Stimulated activated CD4-positive, alpha-beta T cell treated with anti-CD3 and anti-CD28 coated beads, Interleukin-4, amount 100 ng/mL, for 48 hours (primary cell): ENCODE measurements at regions not wholly inside any gene's neighbourhood (a gene's known extent, or its start where the extent isn't known, plus 50 kb on each side); places are given as distances from the start of the nearest gene placed in this dataset.

ENCODE experiments used
- DNase-seq, 2 donors: peaks; one replicate each; pipeline ENCODE4 v3.0.0-alpha.2; 2020; ENCODE audit warnings: low read depth in 2 of 2

DNA sequence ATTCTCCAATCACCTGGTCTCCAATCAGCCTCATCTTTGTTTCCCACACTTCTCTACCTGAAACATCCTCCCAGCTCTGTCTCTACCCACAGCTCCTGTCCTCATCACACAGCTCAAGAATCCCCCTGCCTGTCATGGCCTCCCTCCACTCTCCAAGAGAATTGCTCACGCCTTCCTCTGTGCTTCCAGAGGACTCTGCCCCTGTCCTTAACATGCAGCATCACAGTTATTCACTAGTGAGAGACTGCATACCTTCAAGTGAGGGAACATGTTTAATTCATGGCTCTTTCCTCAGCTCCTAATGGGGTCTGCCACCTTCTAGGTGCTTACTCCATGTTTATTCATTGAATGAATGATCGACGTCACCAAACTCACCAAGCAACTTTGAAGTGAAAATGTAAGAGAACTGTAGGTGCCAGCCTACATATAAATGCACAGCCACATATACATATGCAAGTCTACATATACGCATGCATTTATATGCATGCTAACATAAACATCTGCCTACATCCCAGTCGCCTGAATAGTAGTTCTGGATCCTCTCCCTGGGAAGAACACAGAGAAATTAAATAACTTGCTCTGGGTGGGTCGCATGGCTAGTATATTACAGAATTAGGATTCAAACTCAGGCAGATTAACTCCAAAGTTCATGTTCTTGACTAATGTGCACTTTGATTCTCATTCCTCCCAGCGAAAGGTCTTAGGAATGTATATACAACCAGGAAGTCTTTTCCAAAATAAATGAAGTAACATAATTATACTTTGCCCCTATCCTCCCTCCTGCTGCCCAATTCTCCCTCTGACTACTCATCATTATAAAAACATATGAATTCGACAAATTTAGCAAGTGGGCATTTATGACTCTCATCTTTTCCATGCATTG is 295.6 kb downstream of the MAFB start:
- no peak for DNase-seq

DNA sequence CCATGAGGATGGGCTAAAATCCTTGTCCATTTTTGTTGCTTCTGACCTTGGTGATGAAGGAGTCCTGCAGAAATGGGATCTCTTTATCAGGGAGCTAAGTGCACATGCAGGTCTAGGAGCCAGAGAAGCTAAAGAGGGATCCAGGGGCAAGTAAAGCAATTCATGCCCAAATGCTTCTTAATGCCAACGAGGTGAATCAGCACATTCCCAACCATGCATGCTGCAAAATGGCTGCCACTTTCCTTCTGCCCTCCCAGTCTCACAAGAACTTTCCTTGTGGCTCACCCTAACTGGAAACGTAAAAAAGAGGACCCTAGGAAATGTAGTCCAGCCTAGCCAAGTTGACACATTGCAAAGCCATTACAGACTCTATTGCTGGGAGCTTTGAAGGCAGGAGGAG is 298.4 kb downstream of the MAFB start:
- no peak for DNase-seq

DNA sequence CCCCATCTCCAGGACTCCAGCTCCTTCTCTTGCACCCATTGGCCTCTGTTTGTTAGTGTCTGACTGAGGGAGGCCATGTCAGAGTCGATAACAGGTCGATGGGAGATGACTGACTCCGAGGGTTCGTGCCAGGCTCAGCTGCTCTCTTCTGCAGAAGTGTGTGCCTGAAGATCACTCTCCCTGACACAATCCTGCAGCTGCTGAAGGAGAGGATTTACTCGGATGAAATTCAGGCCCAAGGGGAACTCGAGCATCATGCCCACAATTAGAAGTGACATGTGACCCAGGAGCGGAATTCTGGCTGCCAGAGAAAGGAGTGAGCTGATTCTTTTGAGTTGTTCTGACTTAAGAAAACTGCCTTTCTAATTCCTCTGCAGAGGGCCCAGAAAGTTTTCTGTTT is 318.2 kb downstream of the MAFB start:
- no peak for DNase-seq

DNA sequence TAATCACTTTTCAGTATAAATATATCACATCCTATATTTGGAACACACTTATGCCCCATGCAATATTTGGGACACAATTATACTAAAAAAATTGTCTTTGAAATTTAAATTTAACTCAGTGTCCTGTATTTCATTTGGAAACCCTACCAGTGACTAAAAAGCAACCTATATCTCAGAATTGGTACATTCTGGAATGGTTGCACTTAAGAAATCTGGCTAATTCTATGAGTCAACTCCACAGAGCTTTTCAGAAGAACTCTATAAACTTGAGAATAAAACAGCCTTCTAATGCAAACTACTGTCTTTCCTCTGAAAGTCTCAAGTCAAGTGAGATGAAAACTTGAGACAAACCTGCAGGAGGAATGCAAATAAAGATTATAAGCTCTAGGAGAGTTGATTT is 320.2 kb downstream of the MAFB start:
- DNase-seq, result no peak

DNA sequence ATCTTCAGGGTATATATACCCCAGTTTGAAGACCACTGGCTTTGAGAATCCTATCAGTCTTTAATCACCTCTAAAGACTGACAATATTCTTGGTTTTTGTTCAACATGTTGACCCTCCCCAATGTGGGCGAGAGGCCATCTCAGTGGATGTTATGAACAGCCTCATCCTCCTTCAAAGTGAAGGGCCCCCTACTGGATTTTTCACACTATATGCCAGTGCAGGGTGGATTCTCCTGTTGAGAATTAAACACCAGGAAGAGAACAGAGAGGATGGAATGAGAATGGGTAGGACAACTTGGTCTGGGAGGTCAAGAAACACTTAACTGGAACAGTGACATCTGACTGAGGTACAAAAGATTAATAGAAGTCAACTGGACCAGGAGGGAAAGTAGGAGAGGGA is 327.1 kb downstream of the MAFB start:
- no peak for DNase-seq

DNA sequence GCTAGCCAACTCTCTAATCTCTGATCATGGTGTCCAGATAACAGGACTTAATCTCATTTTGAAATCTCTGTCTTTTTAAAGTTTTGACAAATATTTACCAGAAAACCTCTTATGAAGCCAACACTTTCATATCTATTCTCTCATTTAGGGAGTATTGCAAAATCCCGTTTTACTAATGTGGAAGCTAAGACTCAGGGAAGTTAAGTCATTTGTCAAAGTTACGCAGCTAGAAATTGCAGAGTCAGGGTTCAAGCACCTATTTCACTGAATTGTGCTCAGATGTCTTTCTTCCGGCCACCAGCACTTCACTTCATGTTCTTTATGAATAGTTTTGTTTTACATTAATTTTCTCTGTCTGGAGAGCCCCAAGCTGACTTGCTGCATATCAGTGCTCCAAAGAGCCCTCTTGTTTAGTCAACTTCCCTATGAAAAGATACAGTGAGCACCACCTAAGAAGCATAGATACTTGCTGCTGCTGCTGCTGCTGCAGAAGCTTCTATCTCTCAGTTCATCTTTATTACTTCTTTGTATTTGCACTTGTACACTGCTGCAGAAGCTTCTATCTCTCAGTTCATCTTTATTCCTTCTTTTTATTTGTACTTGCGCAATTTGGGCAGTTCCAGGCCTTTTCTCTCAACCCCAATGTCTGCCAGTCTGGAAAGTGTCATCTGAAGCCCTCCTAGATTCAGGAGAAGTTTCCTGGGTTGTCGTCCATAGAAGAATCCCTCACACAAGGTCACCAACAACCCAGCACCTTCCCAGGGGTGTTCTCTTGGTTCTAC is 329.7 kb downstream of the MAFB start:
- no peak for DNase-seq

DNA sequence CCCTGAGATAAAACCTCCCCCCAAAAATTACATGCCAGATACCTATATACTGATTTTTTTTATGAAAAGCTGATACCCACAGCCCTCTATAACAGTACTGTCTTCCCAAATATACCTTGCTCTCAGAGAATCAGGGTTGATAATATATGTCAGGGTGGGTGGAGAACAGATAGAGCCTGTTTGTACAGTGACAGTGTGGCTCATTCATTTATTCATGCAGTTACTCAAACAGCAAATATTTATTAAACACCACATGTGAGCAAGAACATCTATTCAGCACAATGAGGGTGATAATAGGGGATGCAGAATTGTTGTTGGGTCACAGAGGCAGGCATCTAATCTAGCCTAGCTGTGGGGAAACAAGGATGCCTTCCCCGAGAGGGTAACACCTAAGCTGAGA is 334.2 kb downstream of the MAFB start:
- no peak for DNase-seq

DNA sequence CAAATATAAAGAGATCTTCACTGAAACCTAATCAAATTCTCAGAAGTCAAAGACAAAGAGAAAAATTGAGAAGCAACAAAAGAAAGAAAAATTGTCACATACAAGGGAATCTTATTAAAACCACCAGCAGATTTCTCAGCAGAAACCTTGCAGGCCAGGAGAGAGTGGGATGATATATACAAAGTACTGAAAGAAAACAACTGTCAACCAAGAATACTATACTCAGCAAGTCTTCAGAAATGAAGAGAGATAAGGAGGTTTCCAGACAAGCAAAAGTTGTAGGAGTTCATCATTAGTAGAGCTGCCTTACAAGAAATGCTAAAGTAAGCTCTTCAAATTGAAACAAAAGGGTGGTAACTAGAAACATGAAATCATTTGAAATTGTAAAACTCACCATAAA is 345.6 kb downstream of the MAFB start:
- no peak for DNase-seq

DNA sequence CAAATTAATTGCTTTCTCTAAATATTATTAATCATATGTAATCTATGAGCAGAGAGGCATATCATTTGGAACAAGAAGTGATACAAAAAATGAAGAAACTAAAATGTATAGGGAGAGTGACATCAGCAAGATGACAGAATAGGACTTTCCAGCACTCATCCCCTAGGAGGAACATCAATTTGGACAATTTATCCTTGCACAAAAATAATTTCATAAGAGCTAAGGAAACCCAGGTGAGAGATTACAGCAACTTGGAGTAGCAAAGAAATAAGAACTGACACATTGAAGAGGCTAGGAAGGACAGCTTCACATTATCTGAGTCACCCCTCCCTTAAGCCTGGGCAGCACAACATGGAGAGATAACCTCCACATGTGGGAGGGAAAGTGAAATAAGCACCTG is 347.5 kb downstream of the MAFB start:
- no peak for DNase-seq

DNA sequence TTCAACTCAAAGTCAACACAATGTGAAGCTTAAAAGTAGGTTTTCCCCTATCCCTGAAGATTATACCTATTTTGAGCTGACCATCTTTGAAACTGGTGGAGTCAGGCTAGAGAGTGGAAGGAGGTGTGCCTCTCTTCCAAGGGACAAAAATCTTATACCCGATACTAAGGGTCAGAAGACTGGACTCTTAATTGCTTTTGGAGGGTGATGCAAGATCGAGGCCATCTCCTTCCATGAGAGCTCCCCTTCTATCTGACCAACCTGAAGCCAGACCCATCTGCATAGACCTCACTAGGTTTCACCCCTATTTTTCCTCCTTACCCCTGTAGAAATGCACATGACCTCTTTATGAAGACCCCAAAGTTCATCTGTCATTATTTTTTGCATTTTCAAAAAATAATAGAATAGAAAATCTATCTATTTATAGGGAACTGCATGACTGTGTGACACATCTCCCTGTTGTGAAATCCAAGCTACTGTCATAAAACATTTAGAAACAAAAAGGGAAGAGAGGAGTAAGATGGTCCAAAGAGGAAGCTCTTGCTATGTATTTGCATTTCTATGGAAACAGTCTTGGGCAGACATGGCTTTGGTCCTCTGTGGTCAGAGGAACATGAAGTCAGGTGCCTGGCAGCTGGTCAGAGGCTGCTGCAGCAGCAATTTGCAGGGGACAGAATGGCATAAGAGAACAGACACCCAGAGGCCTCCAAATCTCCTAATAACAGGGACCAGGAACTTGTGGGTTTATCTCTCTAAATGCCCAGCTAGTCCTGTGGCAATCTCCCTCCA is 349.2 kb downstream of the MAFB start:
- no peak for DNase-seq

DNA sequence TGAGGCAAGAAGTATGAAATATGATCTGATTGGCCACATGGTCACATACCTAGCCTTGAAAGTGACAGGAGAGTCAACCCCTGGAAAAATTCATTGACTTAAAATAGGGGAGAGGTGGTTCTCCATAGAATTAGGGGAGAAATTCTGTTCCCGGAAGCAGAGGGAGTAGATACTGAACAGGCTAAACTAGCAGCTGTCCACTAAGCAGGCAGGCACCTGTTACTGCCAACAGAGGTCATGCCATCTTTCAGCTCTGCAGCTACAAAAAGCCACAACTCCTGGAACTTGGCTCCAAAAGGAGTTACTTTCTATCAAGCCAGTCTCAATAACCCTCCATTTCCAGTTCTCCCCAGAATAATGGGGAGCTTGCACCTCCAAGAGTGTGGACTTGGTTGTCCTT is 352.5 kb downstream of the MAFB start:
- no peak for DNase-seq

DNA sequence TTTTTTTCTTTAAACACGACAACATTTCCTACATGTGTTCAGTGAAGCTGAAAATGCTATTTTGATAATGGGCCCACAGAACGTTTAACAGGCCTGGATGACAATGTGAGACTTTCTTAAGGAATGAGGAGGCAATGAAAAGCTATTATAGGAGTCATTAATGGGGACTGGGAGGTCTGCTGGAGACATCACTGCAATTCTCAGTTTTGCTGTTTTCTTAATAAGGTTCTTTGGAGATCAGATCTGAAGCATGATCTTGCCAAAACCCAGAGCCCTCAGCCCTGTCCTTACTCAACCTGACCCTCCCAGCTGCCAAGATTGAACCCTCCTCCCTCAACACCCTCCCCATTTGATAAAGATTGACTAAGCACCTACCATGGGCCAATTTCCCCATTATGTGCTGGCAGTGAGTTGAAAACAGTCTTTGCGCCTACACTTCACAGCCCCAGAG is 353.1 kb downstream of the MAFB start:
- no peak for DNase-seq

DNA sequence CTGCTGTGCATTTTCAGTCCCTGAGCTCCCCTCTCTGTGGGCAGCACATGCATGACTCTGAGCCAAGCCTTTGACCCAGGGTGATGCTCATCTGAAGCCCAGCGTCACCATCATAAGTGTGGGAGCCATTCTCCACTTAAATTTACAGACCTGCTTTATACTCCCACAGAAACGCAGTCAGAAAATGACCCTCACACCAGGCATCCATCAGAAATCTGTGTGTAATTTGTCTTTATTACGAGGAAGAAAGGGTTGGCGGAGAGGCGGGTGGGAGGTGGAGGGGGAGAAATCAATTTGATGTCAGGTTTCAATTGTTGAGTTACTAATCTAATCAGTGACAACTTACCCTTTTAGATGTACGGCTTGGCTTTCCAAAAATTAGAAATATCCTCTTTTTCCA is 353.6 kb downstream of the MAFB start:
- no peak for DNase-seq

DNA sequence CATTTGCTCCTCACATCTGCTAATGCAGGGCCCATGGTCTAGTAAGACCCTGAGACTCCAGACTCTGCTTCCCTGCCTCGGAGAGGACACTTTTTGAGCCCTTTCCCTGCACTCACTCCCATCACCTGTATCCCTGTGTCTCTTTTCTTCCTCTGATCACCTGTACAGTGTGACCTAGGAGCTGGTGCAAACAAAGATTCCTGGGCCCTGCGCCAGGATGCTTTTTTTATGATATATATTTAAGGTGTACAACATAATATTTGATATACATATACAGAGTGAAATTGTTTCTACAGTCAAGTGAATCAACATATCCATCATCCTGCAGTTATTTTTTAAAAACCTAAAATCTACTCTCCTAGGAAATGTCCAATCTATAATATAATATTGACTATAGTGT is 355.4 kb downstream of the MAFB start:
- no peak for DNase-seq

DNA sequence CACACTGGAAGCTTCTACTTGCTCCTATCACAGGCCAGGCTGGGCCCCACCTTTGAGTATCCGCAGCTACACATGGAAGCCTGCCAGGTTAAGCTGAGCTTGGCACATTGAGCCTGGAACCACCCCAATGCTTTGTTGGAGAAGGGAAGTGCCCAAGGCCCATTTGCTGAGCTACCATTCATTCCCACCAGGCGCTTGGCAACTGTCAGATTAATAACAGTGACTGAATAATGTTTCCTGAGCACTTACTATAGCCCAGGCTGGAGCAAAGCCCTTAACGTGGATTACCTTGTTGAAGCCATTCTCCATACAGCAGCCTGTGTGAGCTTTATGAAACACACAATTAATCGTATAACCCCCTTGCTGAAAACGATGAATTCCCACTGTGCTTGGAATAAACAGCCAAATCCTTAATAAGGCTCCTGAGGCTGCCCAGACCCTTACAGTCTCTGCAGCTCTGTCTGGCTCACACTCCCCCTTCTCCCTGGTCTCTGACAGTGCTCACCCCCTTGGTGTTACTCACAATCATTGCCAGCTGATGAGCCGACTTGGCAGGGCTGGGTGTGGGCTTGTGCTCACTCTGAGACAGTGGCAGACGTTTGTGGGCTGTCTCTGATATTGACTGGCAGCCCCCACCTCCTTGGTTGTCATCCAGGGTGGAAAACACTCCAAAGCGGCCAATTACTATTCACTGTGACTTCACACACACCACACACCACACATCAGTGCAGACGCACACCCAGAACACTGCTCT is 357.1 kb downstream of the MAFB start:
- DNase-seq, result no peak

DNA sequence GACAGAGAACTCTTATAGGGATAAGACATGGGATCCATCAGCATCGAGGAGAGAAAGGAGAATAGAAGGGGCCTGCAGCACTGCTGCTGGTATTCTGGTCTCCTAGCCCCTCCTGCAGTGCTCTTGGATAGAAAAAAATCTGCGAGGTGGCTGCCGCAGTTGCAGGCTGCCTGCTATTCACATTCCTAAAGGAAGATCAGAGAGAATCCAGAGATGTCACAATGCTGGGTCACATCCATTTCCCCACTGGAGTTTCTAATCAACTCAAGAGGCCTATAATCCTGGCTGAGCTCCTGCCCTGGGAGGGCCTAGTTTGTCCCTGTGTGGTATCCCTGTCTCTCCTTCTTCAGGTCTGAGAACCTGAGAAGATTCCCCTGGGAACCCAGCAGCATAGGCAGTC is 357.8 kb downstream of the MAFB start:
- DNase-seq, result no peak

DNA sequence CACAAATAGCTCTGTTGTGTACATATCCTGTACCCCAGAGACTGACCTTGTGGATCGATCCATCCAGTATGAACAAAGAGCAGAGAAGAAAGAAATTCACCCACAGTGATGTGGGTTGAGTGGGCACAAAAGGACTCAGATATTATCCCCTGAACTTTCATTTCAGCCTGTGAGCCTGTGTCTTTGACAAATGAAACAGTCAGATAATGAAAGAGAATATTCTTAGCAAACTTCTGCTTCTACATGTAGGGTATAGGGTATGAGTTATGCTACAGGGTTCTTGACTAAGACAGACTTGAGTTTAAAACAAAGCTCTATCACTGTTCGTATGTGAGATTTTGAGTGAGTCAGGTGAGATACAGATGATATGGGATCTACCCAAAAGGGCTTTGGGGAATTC is 359.7 kb downstream of the MAFB start:
- DNase-seq, result no peak

DNA sequence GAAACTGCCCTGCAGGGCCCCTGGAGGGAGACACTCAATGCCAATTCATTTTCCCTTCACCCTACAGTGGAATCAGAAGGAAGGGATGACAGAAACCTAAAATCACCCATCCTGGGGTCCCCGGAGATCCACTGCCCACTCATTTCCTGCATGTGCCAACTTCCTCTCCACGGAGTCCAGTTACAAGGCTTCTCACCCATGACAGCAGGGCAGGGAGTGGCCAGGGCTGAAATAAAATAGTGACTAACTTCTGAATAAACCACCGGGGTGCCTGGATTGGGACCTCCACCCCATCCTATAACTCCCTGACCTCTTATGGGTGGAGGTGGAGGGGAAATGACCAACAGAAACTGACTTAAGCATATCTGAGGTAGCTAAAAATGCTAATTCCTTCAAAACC is 362.3 kb downstream of the MAFB start:
- no peak for DNase-seq

DNA sequence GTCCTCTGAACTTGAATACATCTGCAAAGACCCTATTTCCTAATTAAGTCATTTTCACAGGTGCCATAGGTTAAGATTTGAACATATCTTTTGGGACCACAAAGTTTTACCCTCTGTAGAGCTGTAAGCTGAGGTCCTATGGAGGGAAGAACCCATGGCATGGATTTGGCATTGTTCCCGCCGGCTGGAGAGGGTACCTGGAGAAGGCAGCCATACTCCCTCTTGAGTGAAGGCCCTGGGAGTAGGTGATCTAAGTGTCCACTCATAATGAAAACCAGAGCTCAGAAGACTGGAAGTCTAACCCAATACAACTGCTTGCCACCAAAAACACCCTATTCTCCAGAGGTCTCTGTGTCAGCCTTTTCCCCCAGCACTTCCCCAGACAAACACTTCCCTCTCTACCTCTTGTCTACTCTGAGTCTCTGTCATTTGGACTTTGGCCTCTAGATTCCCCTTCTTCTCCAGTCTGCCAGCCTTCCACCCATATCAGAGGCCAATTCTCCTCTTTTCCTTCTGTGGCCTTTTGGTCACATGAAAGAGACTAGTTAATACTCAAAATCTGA is 363.9 kb downstream of the MAFB start:
- no peak for DNase-seq

DNA sequence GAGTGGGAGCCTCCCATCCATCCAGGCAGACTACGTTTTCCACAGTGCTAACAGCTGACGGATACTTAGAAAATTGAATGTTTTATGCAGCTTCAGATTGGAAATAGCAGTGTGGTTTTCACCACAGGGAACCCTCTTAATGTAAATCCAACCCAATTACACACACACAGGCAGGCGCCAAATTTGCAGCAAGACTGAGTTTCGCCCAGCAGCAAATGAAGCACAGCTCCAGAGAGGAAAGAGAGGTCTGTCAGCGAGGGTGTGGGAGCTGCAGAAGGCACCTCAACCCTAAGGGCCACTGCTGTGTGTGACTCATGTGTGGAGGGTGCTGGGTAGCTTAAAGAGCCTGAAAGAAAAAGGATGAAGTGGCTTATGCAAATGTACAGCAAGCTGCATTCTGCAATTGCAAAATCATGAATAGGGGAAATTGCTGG is 365.7 kb downstream of the MAFB start:
- DNase-seq, result no peak

DNA sequence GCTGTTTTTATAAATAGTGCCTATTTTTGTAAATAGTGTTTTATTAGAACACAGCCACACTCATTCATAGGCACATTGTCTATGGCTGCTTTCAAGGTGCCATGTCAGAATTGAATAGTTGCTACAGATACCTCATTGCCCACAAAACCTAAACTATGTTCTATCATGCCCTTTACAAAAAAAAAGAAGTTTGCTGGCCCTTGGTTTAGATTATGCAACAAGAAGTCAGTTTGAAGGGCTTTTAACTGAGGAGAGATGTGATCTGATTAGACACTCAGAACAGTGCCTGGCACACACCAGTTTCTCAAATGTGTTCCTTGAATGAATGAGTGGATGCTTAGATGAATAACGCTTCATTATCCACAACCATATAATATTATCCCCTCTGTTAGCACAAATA is 366.1 kb downstream of the MAFB start:
- no peak for DNase-seq
